Right cardiac atrium (tissue), 5 donors: ENCODE measurements at regions not wholly inside any gene's neighbourhood (a gene's known extent, or its start where the extent isn't known, plus 50 kb on each side); places are given as distances from the start of the nearest gene placed in this dataset.

Experiments used
- ATAC-seq, 2 donors: fragments of 200-7000 bp; cut with Tn5 transposase; one replicate each; pipeline versions ENCODE4 v1.8.0 to v1.9.1; 2020; ENCODE audit warnings: moderate library complexity in 2 of 2, mild to moderate bottlenecking in 1 of 2
- DNase-seq, 3 donors: peaks; one replicate each; pipeline ENCODE4 v3.0.0-alpha.2; 2020
- H3K27ac ChIP-seq: one replicate; pipeline ENCODE4 v1.5.1; 2013; ENCODE audit warnings: mild to moderate bottlenecking, low read length, control low read depth, moderate library complexity
- H3K27me3 ChIP-seq: one replicate; pipeline ENCODE4 v1.6.1; 2013; ENCODE audit not compliant: control insufficient read depth, insufficient read depth
- H3K4me1 ChIP-seq: one replicate; pipeline ENCODE4 v1.6.1; 2013; ENCODE audit warnings: low read length; ENCODE audit not compliant: control insufficient read depth, insufficient read depth
- H3K4me3 ChIP-seq: one replicate; pipeline ENCODE4 v1.5.1; 2013; ENCODE audit warnings: low read length, control low read depth
- H3K9me3 ChIP-seq: one replicate; pipeline ENCODE4 v1.6.1; 2013; ENCODE audit warnings: low read length; ENCODE audit not compliant: control insufficient read depth
- WGBS: extraction: QIAGEN DNeasy Blood & Tissue Kit; methylation state at CpG from one replicate; pipeline ENCODE4 v1.1.7; 2013; 5-methylcytosine and 5-hydroxymethylcytosine counted together
- intact Hi-C, 4 donors: fragments of 100-400 bp; cut with DNase I; formaldehyde crosslinking; loops; one replicate each; pipeline versions ENCODE4 v1.11.0 to v1.14.0; 2022 to 2023
- donor health status: healthy with polysubstance abuse.
- donor health status: DM: no; HTN: yes; CAD: no.
- donor health status: DM: no; HTN: no; CAD: no.
- donor health status: DM: no; HTN: yes; CAD: no; lungs with severe emphysema.
- donor health status: DM: yes; HTN: yes; CAD: no.

GRCh38 chr5:29122306-29122705 lies 2071.2 kb upstream of the CDH6 start:
- Histone ChIP-seq H3K4me3 (no peak overlapping the region), H3K27ac (no peak overlapping the region), H3K9me3 (no peaks in the 10 kb centered on the region), H3K27me3 (no peaks in the 10 kb centered on the region), H3K4me1 (no peaks in the 10 kb centered on the region)
- 74% methylated on average over 2 of the region's 2 CpGs for WGBS
- no peak for ATAC-seq
- intact Hi-C loops = no loop called here
- DNase-seq = no peak

DNA sequence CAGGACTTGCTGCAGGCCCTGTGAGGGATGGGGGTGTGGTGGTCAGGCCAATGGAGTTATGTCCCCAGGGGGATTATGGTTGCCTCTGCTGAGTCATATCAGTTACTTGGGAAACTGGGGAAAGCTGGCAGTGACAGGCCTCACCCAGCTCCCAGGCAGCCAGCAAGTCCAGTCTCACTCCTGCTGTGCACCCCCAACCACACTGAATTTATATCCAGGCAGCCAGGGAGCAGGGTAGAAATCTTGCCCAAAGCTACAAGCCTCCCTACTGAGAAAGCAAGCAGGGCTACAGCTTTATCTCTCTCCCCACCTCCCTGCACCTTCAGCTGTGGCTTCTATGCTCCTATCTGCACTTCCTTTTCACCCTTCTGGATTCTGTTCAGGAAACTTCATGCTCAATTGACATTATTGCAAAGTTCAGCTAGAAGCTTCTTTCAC lies 2076.0 kb upstream of the CDH9 start:
- Histone ChIP-seq H3K27ac (no peak overlapping the region), H3K9me3 (peaks cover 8% of the 10 kb centered on the region), H3K27me3 (no peaks in the 10 kb centered on the region), H3K4me1 (no peaks in the 10 kb centered on the region), H3K4me3 (no peak overlapping the region)
- ATAC-seq (no peak), DNase-seq (no peak)
- intact Hi-C loops = no loop called here

DNA sequence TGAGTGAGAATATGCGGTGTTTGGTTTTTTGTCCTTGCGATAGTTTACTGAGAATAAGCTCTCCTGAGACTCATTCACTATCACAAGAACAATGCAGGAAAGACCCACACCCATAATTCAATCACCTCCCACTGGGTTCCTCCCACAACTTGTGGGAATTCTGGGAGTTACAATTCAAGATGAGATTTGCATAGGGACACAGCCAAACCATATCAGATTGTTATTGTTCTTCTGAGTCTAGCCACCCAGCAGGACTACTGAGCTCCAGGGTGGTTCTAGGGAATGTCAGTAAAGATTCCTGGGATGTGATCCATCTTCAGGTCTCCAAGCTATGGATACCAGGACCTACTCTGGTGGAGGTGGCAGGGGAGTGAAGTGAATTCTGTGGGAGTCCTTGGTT lies 2075.1 kb upstream of the CDH9 start:
- ATAC-seq = no peak
- no peak overlapping the region for H3K4me3 ChIP-seq
- intact Hi-C loops = no loop called here
- no peaks in the 10 kb centered on the region for H3K4me1 ChIP-seq
- H3K27ac ChIP-seq = no peak overlapping the region
- DNase-seq = no peak
- H3K27me3 ChIP-seq = no peaks in the 10 kb centered on the region
- 87% methylated on average over 2 of the region's 2 CpGs for WGBS
- peaks cover 8% of the 10 kb centered on the region for H3K9me3 ChIP-seq

- Histone ChIP-seq H3K27ac (no peak overlapping the region), H3K9me3 (peaks cover 2% of the 10 kb centered on the region), H3K4me1 (no peaks in the 10 kb centered on the region), H3K4me3 (no peak overlapping the region), H3K27me3 (no peaks in the 10 kb centered on the region)
- ATAC-seq (no peak), DNase-seq (no peak)
- WGBS = 88% methylated on average over 3 of the region's 3 CpGs
- intact Hi-C loops = no loop called here
Observed at GRCh38 chr5:29099585-29099984, 2061.2 kb upstream of the CDH9 start.

- 35% methylated on average over 1 of the region's 1 CpG for WGBS
- intact Hi-C loops = no loop called here
- Histone ChIP-seq H3K4me1 (no peaks in the 10 kb centered on the region), H3K27ac (no peak overlapping the region), H3K9me3 (no peaks in the 10 kb centered on the region), H3K27me3 (no peaks in the 10 kb centered on the region), H3K4me3 (no peak overlapping the region)
- no peak for ATAC-seq
- no peak for DNase-seq
Observed at GRCh38 chr5:29089591-29090130, 2051.3 kb upstream of the CDH9 start.

DNA sequence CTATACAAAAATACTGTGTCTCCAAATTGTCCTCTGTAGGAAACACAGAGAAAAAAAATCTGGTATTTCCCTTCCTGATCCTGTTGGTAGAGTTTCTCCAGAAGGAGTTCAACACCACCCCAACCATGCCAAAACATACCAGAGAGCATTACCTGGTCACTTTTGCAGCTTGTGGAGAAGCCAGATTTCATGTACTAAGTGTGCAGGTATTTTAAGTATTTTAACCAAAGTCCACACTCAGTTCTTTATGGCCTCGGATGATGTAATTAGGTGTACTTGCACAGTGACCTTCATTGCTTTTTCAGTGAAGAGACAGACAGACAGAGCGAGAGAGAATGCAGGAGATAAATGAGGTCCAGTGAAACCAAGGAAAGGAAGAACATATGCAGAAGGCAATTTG lies 2046.8 kb upstream of the CDH9 start:
- 74% methylated on average over 2 of the region's 2 CpGs for WGBS
- no peak overlapping the region for H3K4me3 ChIP-seq
- no peak for ATAC-seq

GRCh38 chr5:29079771-29080170 lies 2041.4 kb upstream of the CDH9 start:
- intact Hi-C loops = no loop called here
- no peaks in the 10 kb centered on the region for H3K27me3 ChIP-seq
- H3K4me1 ChIP-seq = no peaks in the 10 kb centered on the region
- H3K27ac ChIP-seq = no peak overlapping the region
- H3K9me3 ChIP-seq = no peaks in the 10 kb centered on the region
- DNase-seq (no peak), ATAC-seq (no peak)
- 54% methylated on average over 3 of the region's 3 CpGs for WGBS
- no peak overlapping the region for H3K4me3 ChIP-seq

More for the DNA sequence above, 2046.8 kb upstream of the CDH9 start:
- no peak for DNase-seq
- Histone ChIP-seq H3K9me3 (no peaks in the 10 kb centered on the region), H3K4me1 (no peaks in the 10 kb centered on the region), H3K27ac (no peak overlapping the region), H3K27me3 (no peaks in the 10 kb centered on the region)
- intact Hi-C loops = no loop called here

- H3K27ac ChIP-seq = no peak overlapping the region
- no peak for DNase-seq
- ATAC-seq = no peak
- no peaks in the 10 kb centered on the region for H3K9me3 ChIP-seq
- 49% methylated on average over 5 of the region's 5 CpGs for WGBS
- H3K27me3 ChIP-seq = no peaks in the 10 kb centered on the region
- H3K4me3 ChIP-seq = no peak overlapping the region
- intact Hi-C loops = no loop called here
- H3K4me1 ChIP-seq = no peaks in the 10 kb centered on the region
Observed at GRCh38 chr5:29077451-29077850, 2039.1 kb upstream of the CDH9 start.

DNA sequence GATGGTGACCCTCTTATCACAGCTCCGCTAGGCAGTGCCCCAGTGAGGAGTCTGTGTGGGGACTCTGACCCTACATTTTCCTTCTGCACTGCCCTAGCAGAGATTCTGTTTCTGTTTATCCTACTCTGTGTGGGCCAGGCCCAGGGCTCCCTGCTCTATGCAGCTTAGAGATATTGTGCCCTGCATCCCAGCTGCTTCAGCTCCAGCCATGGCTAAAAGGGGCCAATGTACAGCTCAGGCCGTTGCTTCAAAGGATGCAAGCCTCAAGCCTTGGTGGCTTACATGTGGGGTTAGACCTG lies 2030.7 kb upstream of the CDH9 start:
- DNase-seq (no peak), ATAC-seq (no peak)
- peaks cover 4% of the 10 kb centered on the region for H3K9me3 ChIP-seq
- intact Hi-C loops = no loop called here
- no peaks in the 10 kb centered on the region for H3K27me3 ChIP-seq
- H3K27ac ChIP-seq = no peak overlapping the region
- H3K4me3 ChIP-seq = no peak overlapping the region
- no peaks in the 10 kb centered on the region for H3K4me1 ChIP-seq
- 66% methylated on average over 2 of the region's 2 CpGs for WGBS

- Histone ChIP-seq H3K27ac (no peak overlapping the region), H3K4me3 (no peak overlapping the region), H3K9me3 (peaks cover 4% of the 10 kb centered on the region), H3K4me1 (no peaks in the 10 kb centered on the region), H3K27me3 (no peaks in the 10 kb centered on the region)
- intact Hi-C loops = no loop called here
- no peak for ATAC-seq
- no peak for DNase-seq
- 43% methylated on average over 1 of the region's 1 CpG for WGBS
Observed at GRCh38 chr5:29061381-29061780, 2023.0 kb upstream of the CDH9 start.

GRCh38 chr5:29054694-29055093 lies 2016.3 kb upstream of the CDH9 start:
- ATAC-seq (no peak), DNase-seq (no peak)
- Histone ChIP-seq H3K4me1 (no peaks in the 10 kb centered on the region), H3K27me3 (no peaks in the 10 kb centered on the region), H3K9me3 (no peaks in the 10 kb centered on the region), H3K27ac (no peak overlapping the region), H3K4me3 (no peak overlapping the region)
- whole genome bisulfite sequencing = 14% methylated on average over 1 of the region's 1 CpG
- intact Hi-C loops = no loop called here

DNA sequence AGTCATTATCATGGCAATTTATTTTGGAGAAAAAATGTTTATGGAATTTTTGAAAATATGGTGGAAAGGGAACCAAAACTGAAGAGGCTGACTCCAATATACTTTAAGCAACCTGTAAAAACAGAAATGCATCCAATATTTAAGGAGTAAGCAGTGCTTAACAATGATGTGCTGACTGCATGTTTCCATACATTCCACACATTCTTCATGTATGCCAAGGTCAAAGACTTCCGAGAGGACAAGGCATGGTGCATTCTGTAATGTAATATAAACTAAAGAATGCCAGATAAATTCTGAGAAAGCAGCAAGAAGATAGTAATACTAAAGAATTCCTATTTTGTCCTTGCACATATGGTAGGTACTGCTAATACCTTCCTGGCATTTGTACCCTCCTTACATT lies 2015.9 kb upstream of the CDH9 start:
- H3K4me3 ChIP-seq = no peak overlapping the region
- 7% methylated on average over 1 of the region's 1 CpG for WGBS
- H3K27ac ChIP-seq = no peak overlapping the region
- ATAC-seq (no peak), DNase-seq (no peak)
- intact Hi-C loops = no loop called here
- no peaks in the 10 kb centered on the region for H3K27me3 ChIP-seq
- H3K9me3 ChIP-seq = no peaks in the 10 kb centered on the region
- H3K4me1 ChIP-seq = no peaks in the 10 kb centered on the region
